GM21526 (cell line): ENCODE measurements at regions not wholly inside any gene's neighbourhood (a gene's known extent, or its start where the extent isn't known, plus 50 kb on each side); places are given as distances from the start of the nearest gene placed in this dataset.
"Not testable (repeated sequence)": the region's sequence is repeated elsewhere in the genome, so short reads cannot be mapped to it uniquely, and the experiment has no call there.

Experiments
- ATAC-seq: cut with Tn5 transposase; IDR thresholded peaks from one replicate; pipeline ENCODE4 v1.9.1; 2021; ENCODE audit warnings: moderate library complexity; ENCODE audit not compliant: unreplicated experiment, low FRiP score

DNA sequence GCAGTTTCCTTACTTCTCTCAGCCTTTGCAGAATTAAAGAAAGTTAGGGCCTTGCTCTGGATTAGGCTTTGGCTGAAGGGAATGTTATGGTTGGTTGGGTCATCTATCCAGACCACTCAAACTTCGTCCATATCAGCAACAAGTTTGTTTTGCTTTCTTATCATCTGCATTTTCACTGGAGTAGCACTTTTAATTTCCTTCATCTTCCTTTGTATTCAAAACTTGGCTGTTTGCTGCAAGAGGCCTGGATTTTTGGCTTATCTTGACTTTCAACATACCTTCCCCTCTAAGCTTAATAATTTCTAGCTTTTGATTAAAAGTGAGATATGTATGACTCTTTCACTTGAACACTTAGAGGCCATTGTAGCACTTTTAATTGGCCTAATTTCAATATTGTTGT, 126.7 kb upstream of the CENPE start:
- no peak for ATAC-seq

DNA sequence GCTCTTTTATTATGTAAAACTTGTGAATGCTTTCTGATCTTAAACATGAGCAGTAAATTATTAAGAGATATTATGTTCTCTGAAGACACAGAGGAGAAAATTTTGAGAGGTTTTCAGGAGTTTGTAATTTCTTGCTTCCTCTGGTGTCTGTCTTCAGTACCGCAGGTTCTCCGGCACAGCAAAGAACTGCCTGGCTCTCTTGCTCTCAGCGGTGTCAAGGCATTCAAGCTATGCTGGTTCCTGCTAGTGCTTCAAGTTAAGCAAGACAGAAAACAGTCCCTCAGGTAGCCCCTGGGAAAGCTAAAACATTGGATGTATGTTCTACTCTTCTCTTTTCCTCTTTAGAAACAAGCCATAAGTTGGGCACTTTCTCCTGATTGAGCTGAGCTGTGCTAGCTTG, 120.2 kb upstream of the CENPE start:
- no peak for ATAC-seq

DNA sequence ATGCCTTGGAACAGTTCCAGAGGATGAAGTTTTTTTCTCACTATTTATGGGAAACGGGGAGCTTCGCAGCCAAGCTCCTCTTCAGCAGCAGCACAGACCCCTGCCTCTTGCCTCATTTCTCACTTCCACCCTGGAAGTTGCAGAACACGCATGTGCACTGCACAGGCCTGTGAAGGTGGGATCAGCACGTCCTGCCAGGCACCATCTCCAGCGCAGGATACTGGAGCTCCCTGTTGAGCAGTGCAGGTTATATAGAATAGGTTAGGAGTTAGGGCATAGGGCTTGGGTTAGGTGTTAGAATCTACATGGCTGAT, 110.1 kb upstream of the CENPE start:
- no peak for ATAC-seq

DNA sequence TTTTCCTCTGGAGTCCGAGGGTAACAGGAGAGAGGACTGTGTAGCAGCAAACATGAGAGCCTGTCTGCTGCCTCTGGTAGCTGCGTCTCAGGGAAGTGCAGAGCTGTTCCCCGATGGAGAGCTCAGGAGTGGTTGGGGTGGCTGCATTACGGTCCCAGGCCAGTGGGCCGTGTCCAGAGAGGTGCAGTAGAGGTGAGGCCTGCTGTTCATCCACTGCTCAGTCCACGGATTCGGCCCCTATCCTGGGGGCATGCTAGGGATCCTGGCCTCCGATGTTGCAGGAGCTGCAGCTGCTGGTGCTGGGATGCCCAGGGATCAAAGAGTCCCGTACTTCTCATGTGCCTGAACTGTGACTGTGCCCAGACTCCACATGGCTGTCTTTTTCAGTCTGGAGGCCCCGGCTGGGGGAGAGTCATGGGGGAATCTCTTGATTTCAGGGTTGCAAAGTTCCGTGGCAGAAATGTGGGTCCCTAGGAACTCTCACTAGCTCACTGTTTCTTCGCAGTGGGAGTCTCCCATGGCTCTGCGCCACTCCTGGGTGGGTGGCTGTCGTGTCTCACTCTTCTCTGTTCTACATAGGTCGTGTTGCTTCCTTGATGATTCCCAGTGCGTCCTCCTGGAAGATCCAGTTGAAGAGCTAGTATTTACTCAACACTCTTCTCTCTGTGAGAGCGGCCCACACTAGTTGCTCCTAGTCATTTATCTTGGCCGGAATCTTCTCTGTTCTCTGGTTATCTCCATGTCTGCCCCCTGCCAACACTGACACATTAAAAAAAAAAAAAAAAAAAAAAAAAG, 109.5 kb upstream of the CENPE start:
- ATAC-seq: no peak

DNA sequence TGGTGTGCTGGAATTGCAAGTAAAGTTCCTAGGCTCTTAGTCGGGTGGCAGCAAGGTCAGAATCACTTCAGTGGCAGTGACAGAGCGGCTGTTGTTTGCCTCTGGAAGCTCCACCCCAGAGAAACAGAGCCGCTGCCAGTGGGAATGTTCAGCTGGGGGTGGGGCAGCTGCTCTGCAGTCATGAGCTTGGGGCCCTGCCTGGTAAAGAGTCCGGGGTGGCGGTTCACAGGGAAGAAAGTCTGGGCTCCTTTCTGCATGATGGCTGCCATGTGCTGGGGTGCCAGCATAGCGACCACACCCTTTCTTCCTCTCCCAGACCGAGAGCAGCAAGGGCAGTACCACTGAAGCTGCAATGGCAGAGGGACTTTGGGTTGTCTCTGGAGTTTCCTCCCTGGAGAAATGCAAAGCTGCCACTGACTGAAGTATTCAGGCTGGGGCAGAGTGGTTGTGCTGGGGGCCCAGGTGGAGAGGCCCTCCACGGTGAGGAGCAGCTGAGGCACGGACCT, 108.8 kb upstream of the CENPE start:
- no peak for ATAC-seq

DNA sequence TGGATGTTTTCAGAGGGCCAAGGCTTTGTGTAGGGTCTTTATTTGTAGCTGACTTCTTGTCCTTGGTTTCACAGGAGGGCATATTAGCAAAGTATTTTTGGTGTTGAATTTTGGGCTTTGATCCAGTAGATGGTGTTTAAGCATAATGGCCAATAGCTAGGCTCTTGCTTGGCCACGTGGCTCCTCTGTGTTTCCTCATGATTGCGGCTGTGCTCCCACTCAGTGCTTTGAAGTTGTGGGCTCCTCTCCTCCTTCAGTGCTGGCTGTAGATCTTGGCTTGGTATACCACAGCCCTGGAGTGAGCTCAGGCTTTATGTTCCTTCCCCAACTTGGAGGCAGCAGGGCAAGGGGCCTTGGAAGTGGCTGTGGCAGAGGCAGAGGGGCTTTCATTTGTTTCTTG, 107.2 kb upstream of the CENPE start:
- no peak for ATAC-seq

DNA sequence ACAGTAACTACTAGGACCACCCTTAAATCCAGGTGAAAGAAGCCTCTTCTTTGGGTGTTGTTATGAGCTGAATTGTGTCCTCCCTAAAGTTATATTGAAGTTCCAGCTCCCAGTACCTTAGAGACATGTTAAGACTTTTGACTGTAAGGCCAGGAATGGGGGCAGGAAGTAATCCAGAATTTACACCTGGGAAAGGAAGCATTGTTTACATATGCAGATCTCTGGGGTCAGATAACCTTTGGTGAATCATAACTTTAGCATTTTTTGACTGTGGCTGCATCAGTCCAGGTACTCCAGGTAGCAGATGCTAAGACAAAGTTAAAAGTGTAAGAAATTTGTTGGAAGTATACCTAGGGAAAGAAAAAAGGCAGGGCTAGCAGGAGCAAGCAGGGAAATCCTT, 104.9 kb upstream of the CENPE start:
- no peak for ATAC-seq

DNA sequence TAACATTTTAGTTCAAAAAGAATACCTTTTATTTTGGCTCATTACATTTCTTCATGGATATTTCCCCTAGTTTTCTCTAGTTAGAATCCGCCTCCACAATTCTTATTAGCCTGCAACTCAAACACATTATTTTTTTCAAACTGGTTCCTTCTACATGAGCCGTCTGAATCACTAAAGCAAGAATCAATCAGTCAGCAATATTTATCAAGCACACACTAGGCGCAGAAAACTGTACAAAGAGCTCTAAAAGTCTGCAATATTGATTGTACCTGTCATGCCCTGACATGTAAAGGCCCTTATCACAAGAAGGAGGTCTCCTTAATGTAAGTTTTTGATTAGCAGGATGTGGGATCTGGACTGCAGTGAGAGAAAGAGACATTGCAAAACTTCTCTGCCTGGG, 94.8 kb upstream of the CENPE start:
- no peak for ATAC-seq

DNA sequence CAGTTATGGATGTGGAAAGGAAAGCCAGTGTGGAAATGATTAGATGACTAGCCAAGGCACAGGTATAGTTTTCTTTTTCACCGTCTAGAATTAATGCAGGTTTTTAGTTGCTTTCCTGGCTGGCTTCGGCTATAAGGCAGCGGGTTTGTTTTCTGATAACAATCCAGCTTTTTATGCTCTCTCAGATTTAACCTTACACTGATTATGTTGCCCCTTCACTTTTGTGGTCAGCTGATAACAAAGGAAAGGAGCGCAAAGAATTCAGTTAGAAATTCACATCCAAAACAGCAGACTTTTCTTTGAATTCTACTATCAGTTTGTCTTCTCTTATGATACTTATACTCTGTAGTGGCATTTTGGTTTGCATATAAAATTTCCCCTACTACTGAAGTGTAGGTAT, 94.2 kb upstream of the CENPE start:
- no peak for ATAC-seq

DNA sequence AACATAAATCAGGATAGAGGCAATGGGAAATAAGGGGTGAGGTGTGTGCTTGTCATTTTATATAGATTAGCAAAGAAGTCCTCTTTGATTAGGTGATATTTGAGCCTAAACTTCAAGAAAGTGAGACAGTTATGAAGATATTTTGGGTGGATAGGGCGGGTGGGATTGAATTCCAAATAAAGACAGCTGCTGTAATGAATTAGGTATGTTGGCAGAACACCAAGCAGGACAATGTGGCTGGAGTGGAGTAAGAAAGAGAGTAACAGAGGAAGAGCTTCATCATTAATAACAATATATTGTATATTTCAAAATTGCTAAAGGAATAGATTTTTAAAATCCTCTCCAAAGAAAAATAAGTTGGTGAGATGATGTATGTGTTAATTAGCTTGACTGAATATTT, 91.0 kb upstream of the CENPE start:
- ATAC-seq: no peak

DNA sequence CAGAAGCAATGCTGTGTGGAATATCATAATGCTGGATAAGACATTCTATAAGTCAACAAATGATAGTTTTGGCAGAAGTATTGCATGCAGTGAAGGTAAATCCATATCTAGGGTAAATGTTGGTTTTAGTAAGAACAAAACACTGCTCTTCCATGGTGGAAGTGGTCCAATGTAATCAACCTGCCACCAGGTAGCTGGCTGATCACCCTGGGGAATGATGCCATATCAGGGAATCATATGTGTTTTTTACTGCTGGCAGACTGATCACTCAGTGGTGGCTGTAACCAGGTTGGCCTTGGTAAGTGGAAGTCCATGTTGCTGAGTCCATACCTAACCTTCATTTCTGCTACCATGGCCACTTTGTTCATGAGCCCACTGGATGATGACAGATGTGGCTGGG, 74.0 kb upstream of the CENPE start:
- ATAC-seq: no peak

DNA sequence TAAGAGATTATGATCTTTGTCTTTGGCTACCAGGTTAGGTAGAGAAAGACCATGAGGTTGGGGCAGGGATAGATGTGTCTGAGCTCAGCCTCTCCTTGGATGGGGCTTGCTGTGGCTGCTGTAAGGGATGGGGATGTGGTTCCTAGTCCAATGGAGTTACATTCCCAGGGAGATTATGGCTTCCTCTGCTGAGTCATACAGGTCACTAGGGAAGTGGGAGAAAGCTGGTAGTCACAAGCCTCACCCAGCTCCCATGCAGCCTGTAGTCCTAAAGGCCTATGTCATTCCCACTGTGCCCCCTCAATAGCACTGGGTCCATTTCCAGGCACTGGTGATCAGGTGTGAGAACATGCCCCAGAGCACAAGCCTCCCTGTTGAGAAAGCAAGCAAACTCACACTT, 70.6 kb upstream of the CENPE start:
- ATAC-seq: no peak

DNA sequence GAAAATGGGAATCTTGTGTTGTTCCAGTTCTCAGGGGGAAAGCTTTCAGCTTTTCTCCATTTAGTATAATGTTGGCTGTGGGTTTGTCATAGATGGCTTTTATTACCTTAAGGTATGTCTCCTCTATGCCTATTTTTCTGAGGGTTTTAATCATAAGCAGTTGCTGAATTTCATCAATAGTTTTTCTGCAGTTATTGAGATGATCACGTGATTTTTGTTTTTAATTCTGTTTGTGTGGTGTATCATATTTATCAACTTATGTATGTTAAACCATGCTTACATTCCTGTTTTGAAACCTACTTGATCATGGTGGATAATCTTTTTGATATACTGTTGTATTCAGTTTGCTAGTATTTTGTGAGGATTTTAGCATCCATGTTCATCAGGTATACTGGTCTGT, 66.8 kb upstream of the CENPE start:
- no peak for ATAC-seq

DNA sequence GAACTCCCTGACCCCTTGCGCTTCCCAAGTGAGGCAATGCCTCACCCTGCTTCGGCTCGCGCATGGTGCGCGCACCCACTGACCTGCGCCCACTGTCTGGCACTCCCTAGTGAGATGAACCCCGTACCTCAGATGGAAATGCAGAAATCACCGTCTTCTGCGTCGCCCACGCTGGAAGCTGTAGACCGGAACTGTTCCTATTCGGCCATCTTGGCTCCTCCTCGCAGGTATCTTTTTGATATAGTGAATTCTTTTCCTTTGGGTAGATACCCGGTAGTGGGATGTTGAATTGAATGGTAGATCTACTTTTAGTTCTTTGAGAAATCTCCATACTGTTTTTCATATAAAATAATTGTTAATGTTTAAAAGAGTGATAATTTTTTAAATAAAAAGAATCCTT, 57.9 kb upstream of the CENPE start:
- ATAC-seq: not testable (repeated sequence)
